A549 (cell line): ENCODE measurements at regions not wholly inside any gene's neighbourhood (a gene's known extent, or its start where the extent isn't known, plus 50 kb on each side); places are given as distances from the start of the nearest gene placed in this dataset.
"Not testable (repeated sequence)": the region's sequence is repeated elsewhere in the genome, so short reads cannot be mapped to it uniquely, and the experiment has no call there.

Source experiments
- ATAC-seq, 2 experiments: fragments of 200-7000 bp in 1 of 2; fragments of >200 bp in 1 of 2; cut with Nextera tagmentation in 1 of 2; cut with Tn5 transposase in 1 of 2; 3 replicates each; pipeline versions ENCODE4 v1.8.0 to v1.9.1; 2018 to 2020; ENCODE audit warnings: mild to moderate bottlenecking in 1 of 2, moderate library complexity in 1 of 2
- CTCF ChIA-PET: fragments of 300-600 bp; sonication (Branson Sonifier 250); formaldehyde crosslinking; extraction: SDS; loops from one replicate; lab custom pipeline; 2021; ENCODE audit warnings: antibody characterized with exemption, inconsistent platforms; lab: Yijun Ruan, JAX
- POLR2A ChIA-PET: fragments of 350-600 bp; formaldehyde crosslinking; extraction: SDS; loops from one replicate; lab custom pipeline; 2021; ENCODE audit warnings: antibody characterized with exemption, inconsistent platforms; lab: Yijun Ruan, JAX
- DNase-seq, 2 experiments: peaks; one replicate each; pipeline versions ENCODE4 v3.0.0 to v3.0.0-alpha.2; 2011 to 2016; ENCODE audit warnings: low read depth in 1 of 2, low spot score in 1 of 2
- FAIRE-seq: peaks from 2 replicates; lab custom pipeline; 2011; peaks lifted over from hg19 to GRCh38; lab: Jason Lieb, UNC
- H3K27ac ChIP-seq, 2 experiments: fragments of >200 bp; sonication (Bioruptor Twin); formaldehyde crosslinking; 3 replicates each; pipeline ENCODE4 v1.5.1; 2016 to 2017
- H3K4me1 ChIP-seq: fragments of >200 bp; sonication (Bioruptor Twin); formaldehyde crosslinking; 3 replicates; pipeline ENCODE4 v1.6.1; 2016
- H3K4me2 ChIP-seq: fragments of >200 bp; sonication (Bioruptor Twin); formaldehyde crosslinking; 3 replicates; pipeline ENCODE4 v1.6.1; 2016
- H3K4me3 ChIP-seq: fragments of >200 bp; sonication (Bioruptor Twin); formaldehyde crosslinking; 3 replicates; pipeline ENCODE4 v1.5.1; 2016
- H3K9me3 ChIP-seq: fragments of >200 bp; sonication (Bioruptor Twin); formaldehyde crosslinking; 3 replicates; pipeline ENCODE4 v1.6.1; 2016
- BHLHE40 ChIP-seq: IDR thresholded peaks from 2 replicates; pipeline ENCODE4 v1.6.1; 2012; ENCODE audit warnings: low read depth, low read length, inconsistent platforms
- CHD2 ChIP-seq: fragments of 150-350 bp; IDR thresholded peaks from 2 replicates; pipeline ENCODE4 v1.6.1; 2014; ENCODE audit warnings: low read length; ENCODE audit not compliant: partially characterized antibody
- EHF ChIP-seq: fragments of 250-450 bp; sonication (Bioruptor Pico); IDR thresholded peaks from 2 replicates; pipeline ENCODE4 v1.5.0; 2020; ENCODE audit warnings: mild to moderate bottlenecking
- EHMT2 ChIP-seq: fragments of 200-600 bp; sonication (generic); IDR thresholded peaks from 2 replicates; pipeline ENCODE4 v1.6.1; 2016; ENCODE audit warnings: antibody characterized with exemption, low read depth, mild to moderate bottlenecking, moderate library complexity
- EP300 ChIP-seq, 2 experiments: fragments of >200 bp; sonication (Bioruptor Twin); formaldehyde crosslinking; IDR thresholded peaks; 2 replicates in 1 of 2; 3 replicates in 1 of 2; pipeline ENCODE4 v1.6.1; 2016 to 2017
- ESRRA ChIP-seq: fragments of 150-350 bp; IDR thresholded peaks from 2 replicates; pipeline ENCODE4 v1.6.1; 2014; ENCODE audit warnings: mild to moderate bottlenecking, low read length, borderline replicate concordance
- FOSL2 ChIP-seq, 2 experiments: fragments of 450-650 bp in 1 of 2; fragments of >200 bp in 1 of 2; sonication (Bioruptor Twin) in 1 of 2; formaldehyde crosslinking; IDR thresholded peaks; 2 replicates each; pipeline versions ENCODE4 v1.5.0 to v1.6.1; 2016 to 2020; ENCODE audit warnings: mild to moderate bottlenecking in 1 of 2, moderate library complexity in 1 of 2
- GATA3 ChIP-seq: IDR thresholded peaks from 2 replicates; pipeline ENCODE4 v1.6.1; 2012; ENCODE audit warnings: borderline replicate concordance
- HDAC2 ChIP-seq: fragments of 200-600 bp; sonication (generic); IDR thresholded peaks from 2 replicates; pipeline ENCODE4 v1.6.1; 2016
- HOXA7 ChIP-seq: fragments of 250-450 bp; sonication (Bioruptor Pico); IDR thresholded peaks from 2 replicates; pipeline ENCODE4 v1.5.0; 2020; ENCODE audit warnings: mild to moderate bottlenecking, moderate library complexity
- HOXB5 ChIP-seq: fragments of 250-450 bp; sonication (Bioruptor Pico); IDR thresholded peaks from 2 replicates; pipeline ENCODE4 v1.5.0; 2020; ENCODE audit warnings: mild to moderate bottlenecking, moderate library complexity
- KDM5A ChIP-seq: fragments of 200-600 bp; sonication (generic); IDR thresholded peaks from 2 replicates; pipeline ENCODE4 v1.6.1; 2016; ENCODE audit warnings: antibody characterized with exemption, mild to moderate bottlenecking
- MAZ ChIP-seq: fragments of 150-350 bp; IDR thresholded peaks from 2 replicates; pipeline ENCODE4 v1.6.1; 2014; ENCODE audit warnings: antibody characterized with exemption, low read depth, low read length, borderline replicate concordance
- MYC ChIP-seq: IDR thresholded peaks from 2 replicates; pipeline ENCODE4 v1.6.1; 2012; ENCODE audit warnings: mild to moderate bottlenecking, inconsistent platforms, low read length, improper control_type of control experiment, borderline replicate concordance
- PHF8 ChIP-seq: fragments of 200-600 bp; sonication (generic); IDR thresholded peaks from 2 replicates; pipeline ENCODE4 v1.6.1; 2016; ENCODE audit warnings: low read depth, mild to moderate bottlenecking, antibody characterized with exemption, moderate library complexity, borderline replicate concordance
- POLR2A ChIP-seq: IDR thresholded peaks from 2 replicates; pipeline ENCODE4 v1.6.1; 2012; ENCODE audit warnings: mild to moderate bottlenecking, low read length
- SMC3 ChIP-seq: fragments of >200 bp; sonication (Bioruptor Twin); formaldehyde crosslinking; IDR thresholded peaks from 3 replicates; pipeline ENCODE4 v1.6.1; 2018; ENCODE audit warnings: inconsistent platforms
- SREBF2 ChIP-seq: fragments of 450-650 bp; IDR thresholded peaks from 2 replicates; pipeline ENCODE4 v1.6.1; 2014; ENCODE audit warnings: mild to moderate bottlenecking, moderate library complexity
- ZFP36 ChIP-seq: fragments of 450-650 bp; IDR thresholded peaks from 2 replicates; pipeline ENCODE4 v1.6.1; 2014; ENCODE audit warnings: borderline replicate concordance; ENCODE audit not compliant: partially characterized antibody
- ZNF302 ChIP-seq: fragments of 250-450 bp; sonication (Bioruptor Pico); IDR thresholded peaks from 2 replicates; pipeline ENCODE4 v1.9.0; 2021; ENCODE audit warnings: inconsistent platforms, mild to moderate bottlenecking, moderate library complexity
- whole genome bisulfite sequencing: methylation state at CpG from one replicate; pipeline ENCODE4 v1.1.6; 2017; ENCODE audit errors: missing lambda C conversion rate; 5-methylcytosine and 5-hydroxymethylcytosine counted together
- TF ChIP-seq, protein P1 (sequence below): IDR thresholded peaks from 2 replicates; pipeline ENCODE4 v1.6.1; 2012; ENCODE audit warnings: low read depth, borderline replicate concordance
- TF ChIP-seq, protein P2 (sequence below): fragments of >200 bp; sonication (Bioruptor Twin); formaldehyde crosslinking; IDR thresholded peaks from 2 replicates; pipeline ENCODE4 v1.6.1; 2016
- TF ChIP-seq, protein P3 (sequence below): fragments of 150-350 bp; IDR thresholded peaks from 2 replicates; pipeline ENCODE4 v1.6.1; 2014; ENCODE audit warnings: low read depth, mild to moderate bottlenecking, low read length
- TF ChIP-seq, protein P4 (sequence below): fragments of 250-450 bp; sonication (Bioruptor Pico); IDR thresholded peaks from 2 replicates; pipeline ENCODE4 v1.5.0; 2020; ENCODE audit warnings: low read depth, mild to moderate bottlenecking, moderate library complexity

DNA sequence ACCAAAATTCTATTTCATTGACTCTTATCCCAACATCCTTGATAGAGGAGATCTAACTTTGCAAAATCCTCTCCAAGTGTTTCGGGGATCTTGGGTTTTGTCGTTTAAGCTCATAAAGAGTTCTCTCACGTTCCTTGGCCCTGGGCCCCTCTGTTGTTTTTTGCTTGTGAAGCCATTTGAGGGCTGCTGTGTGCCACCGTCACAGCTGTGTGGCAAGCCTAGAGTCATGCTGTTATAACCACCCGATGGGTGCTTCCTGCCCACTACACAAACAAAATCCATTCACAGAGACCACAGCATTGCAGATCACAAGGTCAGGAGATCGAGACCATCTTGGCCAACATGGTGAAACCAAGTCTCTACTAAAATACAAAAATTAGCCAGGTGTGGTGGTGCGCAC lies 154.1 kb downstream of the ADSS2 start:
- no peaks in the 10 kb centered on the region for H3K9me3 ChIP-seq
- DNase-seq (no peak), FAIRE-seq (no peak)
- H3K4me1 ChIP-seq, result peaks cover 17% of the 10 kb centered on the region
- no peak overlapping the region for H3K4me3 ChIP-seq
- WGBS, result 90% methylated on average over 7 of the region's 7 CpGs
- 0 out of 6 replicates have a peak overlapping the region, but pooled peaks of 1 of the 2 experiments have one; percentile 2 for H3K27ac ChIP-seq
- POLR2A ChIA-PET, result no interaction called here
- CTCF ChIA-PET, result interaction anchor here (0.7 to 4.9 kb wide), 6 partner anchors 8 to 954 kb away, joined by 3 to 56 read pairs (median 32); no protein-coding TSS in a partner anchor
- TF ChIP-seq HOXB5 (CRISPR knock-in tag) (no peak), FOSL2 (IDR thresholded peaks at IDR 0.05) (no peak), FOSL2 (CRISPR knock-in tag; IDR thresholded peaks at IDR 0.05) (no peak), ZNF302 (CRISPR knock-in tag) (no peak), MAZ (no peak), EHF (CRISPR knock-in tag) (no peak), SMC3 (no peak), SREBF2 (no peak), ESRRA (no peak), MYC (no peak), EHMT2 (no peak), BHLHE40 (no peak), HDAC2 (no peak), PHF8 (no peak), EP300 (IDR thresholded peaks at IDR 0.05) (no peak), CHD2 (no peak), KDM5A (no peak)
- TF ChIP-seq, protein P1, sequence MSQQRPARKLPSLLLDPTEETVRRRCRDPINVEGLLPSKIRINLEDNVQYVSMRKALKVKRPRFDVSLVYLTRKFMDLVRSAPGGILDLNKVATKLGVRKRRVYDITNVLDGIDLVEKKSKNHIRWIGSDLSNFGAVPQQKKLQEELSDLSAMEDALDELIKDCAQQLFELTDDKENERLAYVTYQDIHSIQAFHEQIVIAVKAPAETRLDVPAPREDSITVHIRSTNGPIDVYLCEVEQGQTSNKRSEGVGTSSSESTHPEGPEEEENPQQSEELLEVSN, result no peak
- TF ChIP-seq, protein P2, sequence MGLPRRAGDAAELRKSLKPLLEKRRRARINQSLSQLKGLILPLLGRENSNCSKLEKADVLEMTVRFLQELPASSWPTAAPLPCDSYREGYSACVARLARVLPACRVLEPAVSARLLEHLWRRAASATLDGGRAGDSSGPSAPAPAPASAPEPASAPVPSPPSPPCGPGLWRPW, result no peak
- TF ChIP-seq, protein P3, sequence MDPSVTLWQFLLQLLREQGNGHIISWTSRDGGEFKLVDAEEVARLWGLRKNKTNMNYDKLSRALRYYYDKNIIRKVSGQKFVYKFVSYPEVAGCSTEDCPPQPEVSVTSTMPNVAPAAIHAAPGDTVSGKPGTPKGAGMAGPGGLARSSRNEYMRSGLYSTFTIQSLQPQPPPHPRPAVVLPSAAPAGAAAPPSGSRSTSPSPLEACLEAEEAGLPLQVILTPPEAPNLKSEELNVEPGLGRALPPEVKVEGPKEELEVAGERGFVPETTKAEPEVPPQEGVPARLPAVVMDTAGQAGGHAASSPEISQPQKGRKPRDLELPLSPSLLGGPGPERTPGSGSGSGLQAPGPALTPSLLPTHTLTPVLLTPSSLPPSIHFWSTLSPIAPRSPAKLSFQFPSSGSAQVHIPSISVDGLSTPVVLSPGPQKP, result no peak
- TF ChIP-seq, all 56 proteins: peak for 0
- ATAC-seq, result no peak
- no peak overlapping the region for H3K4me2 ChIP-seq

DNA sequence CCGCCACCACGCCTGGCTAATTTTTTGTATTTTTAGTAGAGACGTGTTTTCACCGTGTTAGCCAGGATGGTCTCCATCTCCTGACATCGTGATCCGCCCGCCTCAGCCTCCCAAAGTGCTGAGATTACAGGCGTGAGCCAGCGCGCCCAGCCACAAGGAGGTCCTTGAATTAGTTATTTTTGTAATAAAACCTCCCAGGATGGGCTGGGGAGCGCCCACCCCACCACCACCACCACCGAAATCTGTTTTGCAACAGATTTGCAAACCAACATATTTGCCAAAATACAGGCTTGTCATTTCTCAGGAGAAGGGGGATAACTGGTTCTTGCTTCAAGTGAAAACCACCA lies 151.7 kb downstream of the ADSS2 start:
- Histone ChIP-seq H3K4me1 (peaks cover 30% of the 10 kb centered on the region), H3K4me2 (peak overlapping the region; percentile 69), H3K27ac (peak overlapping the region; percentile 80 to 82)
- POLR2A ChIA-PET, result interaction anchor here (0.7 kb wide), 1 partner anchor 70 kb away, joined by 4 read pairs; no protein-coding TSS in a partner anchor
- FAIRE-seq, ATAC-seq, H3K9me3 ChIP-seq, H3K4me3 ChIP-seq, DNase-seq: not testable (repeated sequence)
- CTCF ChIA-PET, result interaction anchor here (0.6 to 4.9 kb wide), 47 partner anchors 9 to 979 kb away, joined by 3 to 56 read pairs (median 3); no protein-coding TSS in a partner anchor
- 95% methylated on average over 12 of the region's 12 CpGs for WGBS

DNA sequence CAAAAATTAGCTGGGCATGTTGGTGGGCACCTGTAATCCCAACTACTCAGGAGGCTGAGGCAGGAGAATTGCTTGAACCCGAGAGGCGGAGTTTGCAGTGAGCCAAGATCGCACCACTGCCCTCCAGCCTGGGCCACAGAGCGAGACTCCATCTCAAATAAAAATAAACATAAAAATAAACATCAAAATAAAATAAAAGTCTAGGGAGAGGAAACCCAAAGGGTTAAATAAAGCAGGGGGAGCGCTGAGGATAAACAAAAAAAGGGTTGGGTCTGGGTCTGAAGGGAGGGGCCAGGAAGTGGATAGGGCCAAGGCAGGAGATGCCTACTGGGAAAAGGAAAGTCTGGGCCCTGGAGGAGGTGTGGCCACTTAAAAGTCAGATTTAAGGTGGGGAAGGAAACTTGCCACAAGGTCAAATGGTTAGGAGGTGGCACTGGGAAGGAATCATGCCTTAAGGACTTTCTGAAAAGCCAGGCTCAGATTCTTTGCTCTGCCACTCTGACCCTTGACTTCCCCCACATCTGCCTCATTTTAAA lies 150.0 kb downstream of the ADSS2 start:
- Histone ChIP-seq H3K4me2 (peak overlapping the region; percentile 33; the same call in 2 of the 3 replicates), H3K27ac (peak overlapping the region; percentile 56 to 64), H3K9me3 (peaks cover under 1% of the 10 kb centered on the region; the same call in 1 of the 3 replicates), H3K4me1 (peaks cover 30% of the 10 kb centered on the region), H3K4me3 (no peak overlapping the region)
- WGBS, result 93% methylated on average over 5 of the region's 5 CpGs
- ChIA-PET CTCF (interaction anchor here (1.1 to 4.9 kb wide), 3 partner anchors 11 to 957 kb away, joined by 3 to 49 read pairs (median 6); no protein-coding TSS in a partner anchor), POLR2A (no interaction called here)
- no peak for ATAC-seq
- no peak for DNase-seq
- no peak for FAIRE-seq
- no peak for TF ChIP-seq POLR2A
- TF ChIP-seq, protein P4, sequence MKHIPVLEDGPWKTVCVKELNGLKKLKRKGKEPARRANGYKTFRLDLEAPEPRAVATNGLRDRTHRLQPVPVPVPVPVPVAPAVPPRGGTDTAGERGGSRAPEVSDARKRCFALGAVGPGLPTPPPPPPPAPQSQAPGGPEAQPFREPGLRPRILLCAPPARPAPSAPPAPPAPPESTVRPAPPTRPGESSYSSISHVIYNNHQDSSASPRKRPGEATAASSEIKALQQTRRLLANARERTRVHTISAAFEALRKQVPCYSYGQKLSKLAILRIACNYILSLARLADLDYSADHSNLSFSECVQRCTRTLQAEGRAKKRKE (CRISPR knock-in tag), result no peak
- no peak for TF ChIP-seq SREBF2
- no peak for TF ChIP-seq HOXA7
- no peak for TF ChIP-seq ZFP36
- TF ChIP-seq GATA3, result no peak
